ENCODE measurements at regions not wholly inside any gene's neighbourhood (a gene's known extent, or its start where the extent isn't known, plus 50 kb on each side); places are given as distances from the start of the nearest gene placed in this dataset.

DNA sequence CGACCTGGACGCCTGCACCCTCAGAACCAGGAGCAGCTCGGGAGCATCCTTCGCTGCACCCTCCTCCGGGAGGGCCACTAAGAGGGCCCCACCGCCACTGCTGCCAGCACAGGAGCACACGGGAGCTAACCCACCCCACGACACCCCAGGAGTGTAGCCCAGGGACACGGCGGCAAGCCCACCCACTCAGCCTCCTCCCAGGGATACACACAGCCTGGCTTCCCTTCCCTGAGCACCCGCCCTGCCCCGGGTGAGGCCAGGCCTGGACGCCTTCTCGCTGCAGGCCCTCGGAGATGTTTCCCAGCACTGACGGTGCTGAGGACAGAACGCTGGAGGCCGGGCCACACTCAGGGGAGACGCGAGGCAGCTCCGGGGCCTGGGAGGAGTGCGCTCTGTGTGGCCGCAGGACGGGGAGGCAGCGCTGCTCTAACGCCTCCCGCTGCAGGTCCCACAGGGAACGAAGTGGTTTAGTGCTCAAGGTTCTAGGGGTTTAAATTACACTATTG lies 190.4 kb downstream of the BRD1 start:
- TF ChIP-seq, protein P1, sequence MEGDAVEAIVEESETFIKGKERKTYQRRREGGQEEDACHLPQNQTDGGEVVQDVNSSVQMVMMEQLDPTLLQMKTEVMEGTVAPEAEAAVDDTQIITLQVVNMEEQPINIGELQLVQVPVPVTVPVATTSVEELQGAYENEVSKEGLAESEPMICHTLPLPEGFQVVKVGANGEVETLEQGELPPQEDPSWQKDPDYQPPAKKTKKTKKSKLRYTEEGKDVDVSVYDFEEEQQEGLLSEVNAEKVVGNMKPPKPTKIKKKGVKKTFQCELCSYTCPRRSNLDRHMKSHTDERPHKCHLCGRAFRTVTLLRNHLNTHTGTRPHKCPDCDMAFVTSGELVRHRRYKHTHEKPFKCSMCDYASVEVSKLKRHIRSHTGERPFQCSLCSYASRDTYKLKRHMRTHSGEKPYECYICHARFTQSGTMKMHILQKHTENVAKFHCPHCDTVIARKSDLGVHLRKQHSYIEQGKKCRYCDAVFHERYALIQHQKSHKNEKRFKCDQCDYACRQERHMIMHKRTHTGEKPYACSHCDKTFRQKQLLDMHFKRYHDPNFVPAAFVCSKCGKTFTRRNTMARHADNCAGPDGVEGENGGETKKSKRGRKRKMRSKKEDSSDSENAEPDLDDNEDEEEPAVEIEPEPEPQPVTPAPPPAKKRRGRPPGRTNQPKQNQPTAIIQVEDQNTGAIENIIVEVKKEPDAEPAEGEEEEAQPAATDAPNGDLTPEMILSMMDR (IDR thresholded peaks at IDR 0.05) = no peak

DNA sequence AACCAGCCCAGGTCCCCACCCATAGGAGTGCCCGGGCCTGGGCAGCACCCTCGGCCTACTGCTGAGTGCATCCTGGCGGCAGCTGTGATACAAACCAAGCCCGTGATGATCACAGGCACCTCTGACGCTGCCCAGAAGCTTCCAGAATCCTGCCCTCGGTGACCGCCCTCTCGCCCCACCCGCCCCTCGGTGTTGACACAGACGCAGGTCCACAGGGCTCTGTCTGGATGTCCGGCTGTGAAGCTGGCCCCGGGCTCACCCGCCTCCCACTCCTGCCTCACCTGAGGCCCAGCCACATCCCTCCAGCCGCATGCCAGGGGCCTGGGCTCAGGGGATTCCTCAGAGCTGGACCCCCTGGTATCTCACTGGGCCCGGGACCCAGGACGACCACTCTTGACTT lies 191.0 kb downstream of the BRD1 start:
- DNase-seq (ENCODE audit: low spot score) (no peak), ATAC-seq (ENCODE audit: low FRiP score) (no peak)
- TF ChIP-seq, protein P1 (IDR thresholded peaks at IDR 0.05) = no peak

More for the DNA sequence above, 190.4 kb downstream of the BRD1 start:
- DNase-seq (ENCODE audit: low spot score) (no peak), ATAC-seq (ENCODE audit: low FRiP score) (no peak)

DNA sequence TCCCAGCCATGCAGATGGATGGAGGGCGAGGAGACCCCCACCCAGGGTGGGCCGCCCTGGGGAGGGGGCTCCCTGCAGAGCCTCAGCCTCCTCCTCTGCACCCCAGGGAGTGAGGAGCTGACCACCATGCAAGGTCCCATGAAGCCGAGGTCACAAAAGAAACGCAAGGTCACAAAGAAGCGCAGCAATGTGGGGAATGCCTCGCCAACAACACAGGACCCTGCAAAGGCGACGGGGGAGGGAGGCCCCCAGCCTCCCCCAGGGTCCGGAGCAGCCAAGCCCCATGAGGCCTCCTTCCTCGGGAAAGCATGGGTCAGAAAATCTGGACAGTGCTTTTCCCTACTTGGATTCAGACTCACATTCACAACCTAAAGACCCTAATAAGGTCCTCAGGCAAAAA lies 191.5 kb downstream of the BRD1 start:
- ATAC-seq (ENCODE audit: low FRiP score) = no peak
- TF ChIP-seq, protein P1 (IDR thresholded peaks at IDR 0.05) = no peak

DNA sequence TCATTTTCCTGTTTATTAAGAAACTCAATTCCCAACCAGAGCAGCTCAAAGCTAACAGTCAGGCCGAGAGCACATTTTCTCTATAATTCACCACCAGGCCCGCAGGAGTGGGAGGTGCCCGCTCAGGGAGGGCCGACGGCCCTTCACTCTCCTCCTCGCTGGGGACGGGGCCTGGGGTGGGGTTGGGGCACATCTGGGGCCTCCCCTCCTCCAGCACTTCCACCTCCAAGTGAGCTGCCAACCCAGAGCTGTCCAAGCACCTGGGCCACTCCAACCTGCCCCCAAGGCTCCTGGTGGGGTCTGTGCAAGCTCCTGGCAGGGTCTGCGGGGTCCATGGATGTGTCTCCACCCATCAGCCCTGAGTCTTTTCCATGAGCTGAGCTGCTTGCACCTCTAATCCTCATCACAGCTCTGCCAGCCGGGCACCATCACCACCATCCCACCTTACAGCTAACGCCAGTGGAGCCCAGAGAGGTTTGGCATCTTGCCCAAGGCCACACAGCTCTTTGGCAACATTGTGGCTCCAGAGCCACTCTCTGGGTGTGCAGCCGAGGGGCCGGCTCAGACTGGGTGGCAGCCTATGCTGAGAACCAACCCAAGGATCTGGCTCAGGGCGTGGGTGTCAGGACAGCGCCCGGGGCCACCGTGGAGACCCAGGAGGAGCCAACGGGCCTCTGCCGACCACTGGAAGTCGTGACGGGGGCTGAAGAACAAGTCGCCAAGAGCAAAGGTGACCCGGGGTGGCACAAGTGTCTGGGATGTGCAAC lies 193.5 kb downstream of the BRD1 start:
- TF ChIP-seq, protein P1 (IDR thresholded peaks at IDR 0.05) = no peak
- ATAC-seq (ENCODE audit: low FRiP score) (no peak), DNase-seq (ENCODE audit: low spot score) (no peak)

More for the DNA sequence above, 191.5 kb downstream of the BRD1 start:
- DNase-seq (ENCODE audit: low spot score) = no peak

DNA sequence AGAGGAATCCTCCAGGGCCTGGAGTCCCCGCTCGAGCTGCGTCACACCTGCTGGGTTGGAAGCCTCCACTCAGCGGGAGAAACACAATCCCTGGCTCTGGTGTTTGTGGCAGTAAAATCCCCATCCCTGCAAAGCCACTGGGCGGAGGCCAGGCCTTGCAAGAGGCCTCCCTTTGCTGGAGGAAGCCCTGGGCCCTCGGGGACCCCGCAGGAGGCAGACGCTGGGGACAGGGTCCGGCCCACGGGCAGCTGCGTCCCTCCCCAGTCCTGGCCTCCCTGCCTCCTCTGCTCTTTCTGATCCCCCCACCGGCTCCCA lies 194.7 kb downstream of the BRD1 start:
- DNase-seq (ENCODE audit: low spot score) (no peak), ATAC-seq (ENCODE audit: low FRiP score) (no peak)
- TF ChIP-seq, protein P1 (IDR thresholded peaks at IDR 0.05) = no peak

DNA sequence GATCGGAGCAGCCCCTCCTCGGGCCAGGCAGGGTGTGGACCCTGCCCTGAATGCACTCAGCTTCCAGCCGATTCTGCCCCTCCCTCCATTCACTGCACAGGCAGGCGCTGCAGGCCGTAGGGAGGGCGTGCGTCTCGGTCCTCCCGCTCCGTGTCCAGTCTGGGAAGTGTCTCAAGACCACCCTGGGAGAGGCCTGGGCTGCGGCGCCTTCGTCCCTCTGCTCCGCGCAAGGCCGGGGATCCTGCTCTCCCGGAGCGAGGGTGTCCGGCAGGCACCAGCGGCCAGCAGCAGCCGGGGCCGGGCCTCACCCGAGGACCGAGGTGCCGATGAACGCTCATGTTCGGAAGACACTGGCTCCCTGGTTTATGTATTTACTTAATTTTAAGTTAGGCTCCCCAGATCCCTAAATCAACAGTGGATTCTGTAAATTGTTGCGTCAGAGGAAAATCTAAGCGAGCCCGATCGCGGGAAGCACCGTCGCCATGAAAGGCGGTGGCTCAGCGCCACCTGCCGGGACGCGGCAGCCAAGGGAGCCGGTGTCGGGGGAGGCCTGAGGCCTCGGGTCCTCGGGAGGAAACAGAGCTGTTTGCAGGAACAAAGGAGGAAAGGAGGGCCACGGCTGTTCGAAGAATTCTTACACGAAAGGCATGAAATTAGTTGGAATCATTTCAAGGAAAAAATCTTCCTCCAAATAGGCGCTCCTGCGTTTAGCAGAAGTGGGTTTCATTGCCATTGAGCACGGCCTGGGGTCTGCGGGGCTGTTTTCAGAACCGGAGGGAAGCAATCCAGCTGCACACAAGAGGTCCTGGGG lies 195.3 kb downstream of the BRD1 start:
- TF ChIP-seq, protein P1 (IDR thresholded peaks at IDR 0.05) = peak in 1 of 3 donors; percentile 46
- ATAC-seq (ENCODE audit: low FRiP score) (no peak), DNase-seq (ENCODE audit: low spot score) (no peak)

All from omental fat pad (tissue), 3 donors.